Colonic mucosa (tissue), 4 donors: ENCODE measurements at regions not wholly inside any gene's neighbourhood (a gene's known extent, or its start where the extent isn't known, plus 50 kb on each side); places are given as distances from the start of the nearest gene placed in this dataset.

Experiments
- DNase-seq: peaks from one replicate; pipeline ENCODE4 v3.0.0-alpha.2; 2020
- H3K27ac ChIP-seq: fragments of 200-600 bp; one replicate; pipeline ENCODE4 v1.8.0; 2021
- H3K27me3 ChIP-seq: fragments of 200-600 bp; one replicate; pipeline ENCODE4 v1.8.0; 2021
- H3K36me3 ChIP-seq: fragments of 200-600 bp; one replicate; pipeline ENCODE4 v1.8.0; 2021
- H3K4me1 ChIP-seq: fragments of 200-600 bp; one replicate; pipeline ENCODE4 v1.8.0; 2021; ENCODE audit warnings: mild to moderate bottlenecking
- H3K4me3 ChIP-seq: fragments of 200-600 bp; one replicate; pipeline ENCODE4 v1.8.0; 2021
- H3K9ac ChIP-seq, 2 donors: one replicate each; pipeline ENCODE4 v1.7.0; 2013; ENCODE audit warnings: control low read depth in 2 of 2, low read depth in 2 of 2, low read length in 2 of 2
- H3K9me3 ChIP-seq: fragments of 200-600 bp; one replicate; pipeline ENCODE4 v1.8.0; 2021
- CTCF ChIP-seq: fragments of 200-600 bp; IDR thresholded peaks from one replicate; pipeline ENCODE4 v1.8.0; 2022; ENCODE audit warnings: antibody characterized with exemption, mild to moderate bottlenecking
- intact Hi-C: fragments of 100-400 bp; cut with DNase I; formaldehyde crosslinking; loops from one replicate; pipeline ENCODE4 v1.14.1; 2022
- donor health status: healthy.
- donor health status: DM: no; HTN: no; CAD: no.
- donor health status: DM: no; HTN: no; CAD: no.

GRCh38 chr6:166245148-166245547 lies 63.0 kb downstream of the PRR18 start:
- intact Hi-C loops, result no loop called here
- no peak overlapping the region for H3K9ac ChIP-seq
- H3K36me3 ChIP-seq, result no peaks in the 10 kb centered on the region
- no peaks in the 10 kb centered on the region for H3K9me3 ChIP-seq
- TF ChIP-seq CTCF, result no peak
- H3K4me1 ChIP-seq, result no peaks in the 10 kb centered on the region
- DNase-seq, result no peak
- H3K27me3 ChIP-seq, result no peaks in the 10 kb centered on the region
- no peak overlapping the region for H3K4me3 ChIP-seq
- no peak overlapping the region for H3K27ac ChIP-seq

- no peak for TF ChIP-seq CTCF
- H3K36me3 ChIP-seq, result no peaks in the 10 kb centered on the region
- no peak overlapping the region for H3K9ac ChIP-seq
- H3K4me3 ChIP-seq, result no peak overlapping the region
- no peak for DNase-seq
- H3K27me3 ChIP-seq, result no peaks in the 10 kb centered on the region
- H3K9me3 ChIP-seq, result no peaks in the 10 kb centered on the region
- H3K4me1 ChIP-seq, result no peaks in the 10 kb centered on the region
- intact Hi-C loops, result no loop called here
- H3K27ac ChIP-seq, result no peak overlapping the region
Observed at GRCh38 chr6:166244353-166245045, 63.7 kb downstream of the PRR18 start.

- no peak for TF ChIP-seq CTCF
- no peaks in the 10 kb centered on the region for H3K36me3 ChIP-seq
- no peak overlapping the region for H3K27ac ChIP-seq
- no peaks in the 10 kb centered on the region for H3K9me3 ChIP-seq
- H3K27me3 ChIP-seq, result no peaks in the 10 kb centered on the region
- no peak for DNase-seq
- H3K4me3 ChIP-seq, result no peak overlapping the region
- H3K9ac ChIP-seq, result no peak overlapping the region
- intact Hi-C loops, result no loop called here
- no peaks in the 10 kb centered on the region for H3K4me1 ChIP-seq
Observed at GRCh38 chr6:166242888-166243287, 65.3 kb downstream of the PRR18 start.

GRCh38 chr6:166241974-166242373 lies 66.2 kb downstream of the PRR18 start:
- Histone ChIP-seq H3K27me3 (no peaks in the 10 kb centered on the region), H3K27ac (no peak overlapping the region), H3K9ac (no peak overlapping the region), H3K9me3 (no peaks in the 10 kb centered on the region), H3K36me3 (no peaks in the 10 kb centered on the region), H3K4me1 (no peaks in the 10 kb centered on the region), H3K4me3 (no peak overlapping the region)
- intact Hi-C loops, result no loop called here
- no peak for TF ChIP-seq CTCF
- no peak for DNase-seq

GRCh38 chr6:166240889-166241288 lies 67.3 kb downstream of the PRR18 start:
- no peaks in the 10 kb centered on the region for H3K27me3 ChIP-seq
- DNase-seq, result no peak
- H3K9ac ChIP-seq, result no peak overlapping the region
- H3K27ac ChIP-seq, result no peak overlapping the region
- no peaks in the 10 kb centered on the region for H3K4me1 ChIP-seq
- no peaks in the 10 kb centered on the region for H3K36me3 ChIP-seq
- TF ChIP-seq CTCF, result no peak
- no peak overlapping the region for H3K4me3 ChIP-seq
- intact Hi-C loops, result no loop called here
- H3K9me3 ChIP-seq, result no peaks in the 10 kb centered on the region
